K562 (cell line): ENCODE measurements at regions not wholly inside any gene's neighbourhood (a gene's known extent, or its start where the extent isn't known, plus 50 kb on each side); places are given as distances from the start of the nearest gene placed in this dataset.

Experiments used
- ATAC-seq: fragments of 200-7000 bp; cut with Tn5 transposase; 3 replicates; pipeline ENCODE4 v1.9.1; 2020; ENCODE audit warnings: moderate library complexity
- BruUV-seq: library from RNA; stranded (reverse); fragments of 400-500 nt; replicated peaks from 2 replicates; lab custom pipeline; 2021; lab: Mats Ljungman, UMichigan
- CTCF ChIA-PET: fragments of 300-600 bp; formaldehyde crosslinking; extraction: SDS; loops from one replicate; lab custom pipeline; 2021; ENCODE audit warnings: low intra/inter-chr PET ratio; lab: Yijun Ruan, JAX
- POLR2A ChIA-PET: fragments of 300-600, 350-650 bp; sonication (Branson Sonifier 250); formaldehyde crosslinking; extraction: SDS; loops from one replicate; lab custom pipeline; 2021; ENCODE audit warnings: antibody characterized with exemption, inconsistent platforms; lab: Yijun Ruan, JAX
- DNase-seq, 4 experiments: peaks; one replicate each; pipeline versions ENCODE4 v3.0.0 to v3.0.0-alpha.2; 2011 to 2018; ENCODE audit warnings: low spot score in 3 of 4, mixed read lengths in 3 of 4; ENCODE audit errors: extremely low read depth in 1 of 4
- FAIRE-seq: peaks from 2 replicates; lab custom pipeline; 2011; peaks lifted over from hg19 to GRCh38; lab: Jason Lieb, UNC
- H2AFZ ChIP-seq: 2 replicates; pipeline ENCODE4 v1.6.0; 2011; ENCODE audit warnings: low read depth, low read length, control low read depth, inconsistent platforms
- H3K27ac ChIP-seq: fragments of 200-600 bp; 3 replicates; pipeline ENCODE4 v1.8.0; 2011; ENCODE audit warnings: low read depth, mild to moderate bottlenecking, control low read depth, inconsistent platforms, low read length, moderate library complexity, mixed read lengths; ENCODE audit errors: extremely low read depth
- H3K27me3 ChIP-seq, 2 experiments: fragments of 300-600 bp in 1 of 2; 2 replicates in 1 of 2; 3 replicates in 1 of 2; pipeline versions ENCODE4 v1.6.0 to v1.8.0; 2011; ENCODE audit warnings: inconsistent platforms in 2 of 2, low read length in 2 of 2, mild to moderate bottlenecking in 1 of 2, mixed read lengths in 1 of 2, moderate library complexity in 1 of 2; ENCODE audit not compliant: control insufficient read depth in 2 of 2, insufficient read depth in 2 of 2
- H3K36me3 ChIP-seq: fragments of 300-600 bp; 3 replicates; pipeline ENCODE4 v1.8.0; 2011; ENCODE audit warnings: mild to moderate bottlenecking, low read length, inconsistent platforms; ENCODE audit not compliant: control insufficient read depth, insufficient read depth
- H3K4me1 ChIP-seq, 2 experiments: fragments of 200-600 bp in 1 of 2; replicated peaks in 1 of 2; 2 replicates in 1 of 2; 3 replicates in 1 of 2; pipeline versions ENCODE4 v1.5.1 to v1.8.0; 2011; ENCODE audit warnings: inconsistent platforms in 2 of 2, low read length in 2 of 2, mild to moderate bottlenecking in 1 of 2, mixed read lengths in 1 of 2, moderate library complexity in 1 of 2; ENCODE audit not compliant: control insufficient read depth in 2 of 2, insufficient read depth in 2 of 2
- H3K4me2 ChIP-seq: 2 replicates; pipeline ENCODE4 v1.6.1; 2011; ENCODE audit warnings: low read length, control low read depth, inconsistent platforms, mixed read lengths; ENCODE audit not compliant: insufficient read depth
- H3K4me3 ChIP-seq: fragments of 200-600 bp; sonication (generic), shearing (Covaris generic); 2 replicates; pipeline ENCODE4 v1.5.1; 2016; ENCODE audit warnings: control low read depth, inconsistent platforms
- H3K79me2 ChIP-seq: fragments of 200-600 bp; 3 replicates; pipeline ENCODE4 v1.8.0; 2011; ENCODE audit warnings: low read length, inconsistent platforms; ENCODE audit not compliant: control insufficient read depth, insufficient read depth
- H3K9ac ChIP-seq, 2 experiments: 2 replicates each; pipeline versions ENCODE4 v1.6.0 to v1.6.1; 2011; ENCODE audit warnings: low read depth in 2 of 2, low read length in 2 of 2, control low read depth in 1 of 2, inconsistent platforms in 1 of 2, mild to moderate bottlenecking in 1 of 2, mixed read lengths in 1 of 2; ENCODE audit not compliant: insufficient read depth in 1 of 2
- H3K9me1 ChIP-seq: one replicate; pipeline ENCODE4 v1.6.0; 2011; ENCODE audit warnings: inconsistent platforms, mild to moderate bottlenecking, low read length, moderate library complexity; ENCODE audit not compliant: control insufficient read depth, insufficient read depth
- H3K9me3 ChIP-seq: replicated peaks from 2 replicates; pipeline ENCODE4 v1.5.1; 2011; ENCODE audit warnings: low read depth, low read length, inconsistent platforms; ENCODE audit not compliant: control insufficient read depth, insufficient read depth
- H4K20me1 ChIP-seq: replicated peaks from 2 replicates; pipeline ENCODE4 v1.6.1; 2011; ENCODE audit warnings: low read length, inconsistent platforms, mixed read lengths; ENCODE audit not compliant: control insufficient read depth, insufficient read depth
- ARID1B ChIP-seq: fragments of 450-650 bp; IDR thresholded peaks from 2 replicates; pipeline ENCODE4 v1.6.1; 2016; ENCODE audit warnings: antibody characterized with exemption, mild to moderate bottlenecking, inconsistent platforms
- BACH1 ChIP-seq: fragments of 200-800 bp; sonication (Bioruptor generic); IDR thresholded peaks from 2 replicates; pipeline ENCODE4 v1.6.1; 2016; ENCODE audit warnings: missing genetic modification characterization, missing compliant biosample characterization
- CBX1 ChIP-seq: sonication (generic); IDR thresholded peaks from 2 replicates; pipeline ENCODE4 v1.6.1; 2016; ENCODE audit warnings: antibody characterized with exemption, low read depth, mild to moderate bottlenecking
- CBX3 ChIP-seq, 2 experiments: IDR thresholded peaks; 1 replicate in 1 of 2; 2 replicates in 1 of 2; pipeline ENCODE4 v1.6.1; 2012; ENCODE audit warnings: inconsistent platforms in 2 of 2, low read length in 2 of 2, borderline replicate concordance in 1 of 2, control low read depth in 1 of 2
- CBX5 ChIP-seq: IDR thresholded peaks from 2 replicates; pipeline ENCODE4 v1.6.1; 2014; ENCODE audit warnings: low read depth, borderline replicate concordance
- EGR1 ChIP-seq: fragments of 450-650 bp; conservative IDR thresholded peaks from 2 replicates; pipeline ENCODE4 v1.6.1; 2017; ENCODE audit warnings: mild to moderate bottlenecking
- EP300 ChIP-seq: IDR thresholded peaks from 2 replicates; pipeline ENCODE4 v1.6.1; 2012; ENCODE audit warnings: low read length, improper control_type of control experiment
- FOXA1 ChIP-seq: fragments of 450-650 bp; IDR thresholded peaks from 2 replicates; pipeline ENCODE4 v1.6.1; 2016; ENCODE audit warnings: mild to moderate bottlenecking, borderline replicate concordance
- FUS ChIP-seq: fragments of 200-400 bp; formaldehyde crosslinking; optimal IDR thresholded peaks from 2 replicates; pipeline ENCODE3; 2017; ENCODE audit warnings: low read depth, low read length
- THRAP3 ChIP-seq: fragments of 450-650 bp; IDR thresholded peaks from 2 replicates; pipeline ENCODE4 v1.6.1; 2016; ENCODE audit warnings: mild to moderate bottlenecking, inconsistent platforms, borderline replicate concordance
- TRIM24 ChIP-seq, 2 experiments: fragments of 450-650 bp; IDR thresholded peaks; 2 replicates each; pipeline ENCODE4 v1.6.1; 2016
- TRIM28 ChIP-seq: fragments of 450-650 bp; IDR thresholded peaks from 2 replicates; pipeline ENCODE4 v1.6.1; 2017
- ZNF263 ChIP-seq: sonication (generic); formaldehyde crosslinking; IDR thresholded peaks from 2 replicates; pipeline ENCODE4 v1.8.0; 2022; ENCODE audit warnings: mild to moderate bottlenecking, missing genetic modification reagents, borderline replicate concordance
- WGBS: fragments of 100-300 bp; shearing (Covaris generic); methylation state at CpG from one replicate; pipeline ENCODE4 v1.1.6; 2016; ENCODE audit warnings: low coverage, mixed read lengths; ENCODE audit not compliant: insufficient coverage; ENCODE audit errors: missing lambda C conversion rate; 5-methylcytosine and 5-hydroxymethylcytosine counted together
- in situ Hi-C: fragments of 300-500 bp; cut with MboI; formaldehyde crosslinking; loops from 4 replicates; pipeline ENCODE4 v1.15.0; 2018; ENCODE audit warnings: inconsistent platforms, mixed read lengths
- intact Hi-C: fragments of 100-400 bp; cut with micrococcal nuclease; formaldehyde crosslinking; loops from 2 replicates; pipeline ENCODE4 v1.14.2; 2022
- TF ChIP-seq, protein P1 (sequence below): sonication (generic); formaldehyde crosslinking; IDR thresholded peaks from 2 replicates; pipeline ENCODE4 v1.8.1; 2023; ENCODE audit warnings: mild to moderate bottlenecking, missing genetic modification reagents, moderate library complexity
- TF ChIP-seq, protein P2 (sequence below): sonication (generic); formaldehyde crosslinking; IDR thresholded peaks from 2 replicates; pipeline ENCODE4 v1.9.0; 2022; ENCODE audit warnings: mild to moderate bottlenecking, missing genetic modification reagents
- TF ChIP-seq, protein P3 (sequence below): fragments of 250-450 bp; sonication (Bioruptor Pico); IDR thresholded peaks from 2 replicates; pipeline ENCODE4 v1.4.0; 2020

GRCh38 chr6:150314230-150315188, 54.3 kb upstream of the IYD start:
- no peak overlapping the region for H3K27ac ChIP-seq
- H3K9ac ChIP-seq: no peak overlapping the region
- no peaks in the 10 kb centered on the region for H3K79me2 ChIP-seq
- intact Hi-C loops: no loop called here
- DNase-seq (no peak), ATAC-seq (no peak), FAIRE-seq (no peak)
- H3K27me3 ChIP-seq: no peaks in the 10 kb centered on the region
- H2AFZ ChIP-seq: no peak overlapping the region
- H4K20me1 ChIP-seq: no peaks in the 10 kb centered on the region
- ChIA-PET CTCF (no interaction called here), POLR2A (interaction anchor here (0.6 to 1.0 kb wide), 2 partner anchors 8 to 28 kb away, joined by 4 read pairs; no protein-coding TSS in a partner anchor)
- BruUV-seq: no TSS peak
- no peak overlapping the region for H3K4me2 ChIP-seq
- no peaks in the 10 kb centered on the region for H3K9me3 ChIP-seq
- H3K4me3 ChIP-seq: no peak overlapping the region
- peaks cover 0 to 16% of the 10 kb centered on the region in 2 experiments; a peak in 4 of 5 replicates for H3K4me1 ChIP-seq
- no peaks in the 10 kb centered on the region for H3K36me3 ChIP-seq
- no peaks in the 10 kb centered on the region for H3K9me1 ChIP-seq
- 68% methylated on average over 4 of the region's 5 CpGs for WGBS
- in situ Hi-C loops: no loop called here
- peak; percentile 84; the same call in 1 of the 2 replicates for TF ChIP-seq TRIM28
- no peak for TF ChIP-seq BACH1
- TF ChIP-seq CBX1: peak; percentile 70; the same call in 1 of the 2 replicates
- peak in 1 of 2 experiments; percentile 53; a peak in 1 of 4 replicates for TF ChIP-seq TRIM24 (IDR thresholded peaks at IDR 0.05)
- no peak for TF ChIP-seq THRAP3
- peak; percentile 88 for TF ChIP-seq CBX5
- TF ChIP-seq EP300: no peak
- TF ChIP-seq, protein P1, sequence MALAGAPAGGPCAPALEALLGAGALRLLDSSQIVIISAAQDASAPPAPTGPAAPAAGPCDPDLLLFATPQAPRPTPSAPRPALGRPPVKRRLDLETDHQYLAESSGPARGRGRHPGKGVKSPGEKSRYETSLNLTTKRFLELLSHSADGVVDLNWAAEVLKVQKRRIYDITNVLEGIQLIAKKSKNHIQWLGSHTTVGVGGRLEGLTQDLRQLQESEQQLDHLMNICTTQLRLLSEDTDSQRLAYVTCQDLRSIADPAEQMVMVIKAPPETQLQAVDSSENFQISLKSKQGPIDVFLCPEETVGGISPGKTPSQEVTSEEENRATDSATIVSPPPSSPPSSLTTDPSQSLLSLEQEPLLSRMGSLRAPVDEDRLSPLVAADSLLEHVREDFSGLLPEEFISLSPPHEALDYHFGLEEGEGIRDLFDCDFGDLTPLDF (CRISPR knock-in tag): no peak
- TF ChIP-seq, protein P2, sequence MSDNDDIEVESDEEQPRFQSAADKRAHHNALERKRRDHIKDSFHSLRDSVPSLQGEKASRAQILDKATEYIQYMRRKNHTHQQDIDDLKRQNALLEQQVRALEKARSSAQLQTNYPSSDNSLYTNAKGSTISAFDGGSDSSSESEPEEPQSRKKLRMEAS: no peak
- TF ChIP-seq FUS: no peak
- TF ChIP-seq EGR1: 0 out of 2 replicates have a peak, but pooled peaks have one; percentile 10
- TF ChIP-seq FOXA1: no peak
- TF ChIP-seq ARID1B: 0 out of 2 replicates have a peak, but pooled peaks have one; percentile 7
- peak in 1 of 2 experiments; percentile 70; a peak in 1 of 3 replicates for TF ChIP-seq CBX3 (IDR thresholded peaks at IDR 0.05; ENCODE audit: borderline replicate concordance in 1 of 2, low read length in 2 of 2)
- peak; percentile 87 for TF ChIP-seq ZNF263 (CRISPR knock-in tag)
- TF ChIP-seq, protein P3, sequence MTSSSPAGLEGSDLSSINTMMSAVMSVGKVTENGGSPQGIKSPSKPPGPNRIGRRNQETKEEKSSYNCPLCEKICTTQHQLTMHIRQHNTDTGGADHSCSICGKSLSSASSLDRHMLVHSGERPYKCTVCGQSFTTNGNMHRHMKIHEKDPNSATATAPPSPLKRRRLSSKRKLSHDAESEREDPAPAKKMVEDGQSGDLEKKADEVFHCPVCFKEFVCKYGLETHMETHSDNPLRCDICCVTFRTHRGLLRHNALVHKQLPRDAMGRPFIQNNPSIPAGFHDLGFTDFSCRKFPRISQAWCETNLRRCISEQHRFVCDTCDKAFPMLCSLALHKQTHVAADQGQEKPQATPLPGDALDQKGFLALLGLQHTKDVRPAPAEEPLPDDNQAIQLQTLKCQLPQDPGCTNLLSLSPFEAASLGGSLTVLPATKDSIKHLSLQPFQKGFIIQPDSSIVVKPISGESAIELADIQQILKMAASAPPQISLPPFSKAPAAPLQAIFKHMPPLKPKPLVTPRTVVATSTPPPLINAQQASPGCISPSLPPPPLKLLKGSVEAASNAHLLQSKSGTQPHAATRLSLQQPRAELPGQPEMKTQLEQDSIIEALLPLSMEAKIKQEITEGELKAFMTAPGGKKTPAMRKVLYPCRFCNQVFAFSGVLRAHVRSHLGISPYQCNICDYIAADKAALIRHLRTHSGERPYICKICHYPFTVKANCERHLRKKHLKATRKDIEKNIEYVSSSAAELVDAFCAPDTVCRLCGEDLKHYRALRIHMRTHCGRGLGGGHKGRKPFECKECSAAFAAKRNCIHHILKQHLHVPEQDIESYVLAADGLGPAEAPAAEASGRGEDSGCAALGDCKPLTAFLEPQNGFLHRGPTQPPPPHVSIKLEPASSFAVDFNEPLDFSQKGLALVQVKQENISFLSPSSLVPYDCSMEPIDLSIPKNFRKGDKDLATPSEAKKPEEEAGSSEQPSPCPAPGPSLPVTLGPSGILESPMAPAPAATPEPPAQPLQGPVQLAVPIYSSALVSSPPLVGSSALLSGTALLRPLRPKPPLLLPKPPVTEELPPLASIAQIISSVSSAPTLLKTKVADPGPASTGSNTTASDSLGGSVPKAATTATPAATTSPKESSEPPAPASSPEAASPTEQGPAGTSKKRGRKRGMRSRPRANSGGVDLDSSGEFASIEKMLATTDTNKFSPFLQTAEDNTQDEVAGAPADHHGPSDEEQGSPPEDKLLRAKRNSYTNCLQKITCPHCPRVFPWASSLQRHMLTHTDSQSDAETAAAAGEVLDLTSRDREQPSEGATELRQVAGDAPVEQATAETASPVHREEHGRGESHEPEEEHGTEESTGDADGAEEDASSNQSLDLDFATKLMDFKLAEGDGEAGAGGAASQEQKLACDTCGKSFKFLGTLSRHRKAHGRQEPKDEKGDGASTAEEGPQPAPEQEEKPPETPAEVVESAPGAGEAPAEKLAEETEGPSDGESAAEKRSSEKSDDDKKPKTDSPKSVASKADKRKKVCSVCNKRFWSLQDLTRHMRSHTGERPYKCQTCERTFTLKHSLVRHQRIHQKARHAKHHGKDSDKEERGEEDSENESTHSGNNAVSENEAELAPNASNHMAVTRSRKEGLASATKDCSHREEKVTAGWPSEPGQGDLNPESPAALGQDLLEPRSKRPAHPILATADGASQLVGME (CRISPR knock-in tag): no peak
- TF ChIP-seq, all 486 proteins: peak for 8
